ENCODE measurements at regions not wholly inside any gene's neighbourhood (a gene's known extent, or its start where the extent isn't known, plus 50 kb on each side); places are given as distances from the start of the nearest gene placed in this dataset.

- ATAC-seq = no peak
Measured at GRCh38 chr9:134487066-134487710, 154.4 kb upstream of the COL5A1 start.

GRCh38 chr9:134488331-134489280 lies 153.0 kb upstream of the COL5A1 start:
- no peak for ATAC-seq

GRCh38 chr9:134489621-134490408 lies 151.8 kb upstream of the COL5A1 start:
- ATAC-seq = no peak

GRCh38 chr9:134490446-134490845 lies 151.2 kb upstream of the COL5A1 start:
- no peak for ATAC-seq

- no peak for ATAC-seq
Measured at GRCh38 chr9:134491196-134491835, 150.3 kb upstream of the COL5A1 start.

- no peak for ATAC-seq
Measured at GRCh38 chr9:134491856-134492255, 149.7 kb upstream of the COL5A1 start.

- ATAC-seq = no peak
Measured at GRCh38 chr9:134492281-134492691, 149.3 kb upstream of the COL5A1 start.

- no peak for ATAC-seq
Measured at GRCh38 chr9:134492721-134493460, 148.7 kb upstream of the COL5A1 start.

GRCh38 chr9:134493461-134494272 lies 147.9 kb upstream of the COL5A1 start:
- ATAC-seq = no peak

- no peak for ATAC-seq
Measured at GRCh38 chr9:134494273-134494815, 147.3 kb upstream of the COL5A1 start.

- no peak for ATAC-seq
Measured at GRCh38 chr9:134494905-134495304, 146.7 kb upstream of the COL5A1 start.

- no peak for ATAC-seq
Measured at GRCh38 chr9:134495881-134496412, 145.7 kb upstream of the COL5A1 start.

GRCh38 chr9:134496413-134497282 lies 145.0 kb upstream of the COL5A1 start:
- ATAC-seq = no peak

- ATAC-seq = no peak
Measured at GRCh38 chr9:134497283-134497860, 144.2 kb upstream of the COL5A1 start.

GRCh38 chr9:134498814-134499166 lies 142.8 kb upstream of the COL5A1 start:
- no peak for ATAC-seq

- no peak for ATAC-seq
Measured at GRCh38 chr9:134500931-134501760, 140.5 kb upstream of the COL5A1 start.

- ATAC-seq = no peak
Measured at GRCh38 chr9:134501761-134502265, 139.8 kb upstream of the COL5A1 start.

GRCh38 chr9:134502266-134502791 lies 139.3 kb upstream of the COL5A1 start:
- no peak for ATAC-seq
